SK-N-SH (cell line): ENCODE measurements at regions not wholly inside any gene's neighbourhood (a gene's known extent, or its start where the extent isn't known, plus 50 kb on each side); places are given as distances from the start of the nearest gene placed in this dataset.

Source experiments
- CTCF ChIA-PET: fragments of 300-600, 350-600 bp; formaldehyde crosslinking; extraction: SDS; loops from one replicate; lab custom pipeline; 2021; lab: Yijun Ruan, JAX
- POLR2A ChIA-PET: fragments of 350-600 bp; sonication (Branson Sonifier 250); formaldehyde crosslinking; extraction: SDS; loops from one replicate; lab custom pipeline; 2020; ENCODE audit warnings: antibody characterized with exemption, inconsistent platforms; lab: Yijun Ruan, JAX
- DNase-seq: peaks from one replicate; pipeline ENCODE4 v3.0.0; 2012
- H2AFZ ChIP-seq: fragments of 200-600 bp; sonication (generic); 2 replicates; pipeline ENCODE4 v1.8.1; 2016; ENCODE audit warnings: antibody characterized with exemption, mild to moderate bottlenecking, low read depth
- H3F3A ChIP-seq: fragments of 200-600 bp; sonication (generic); replicated peaks from 2 replicates; pipeline ENCODE3; 2016; ENCODE audit warnings: antibody characterized with exemption, mild to moderate bottlenecking; ENCODE audit not compliant: insufficient read depth
- H3K27ac ChIP-seq, 2 experiments: fragments of 200-500 bp in 1 of 2; fragments of 200-600 bp in 1 of 2; sonication (Bioruptor generic) in 1 of 2; sonication (generic), shearing (Covaris generic) in 1 of 2; 2 replicates each; pipeline versions ENCODE4 v1.5.1 to v1.6.1; 2014 to 2016; ENCODE audit warnings: low read depth in 2 of 2, inconsistent platforms in 1 of 2, low read length in 1 of 2, mild to moderate bottlenecking in 1 of 2, mixed read lengths in 1 of 2
- H3K27me3 ChIP-seq: fragments of 200-600 bp; sonication (generic), shearing (Covaris generic); 2 replicates; pipeline ENCODE4 v1.6.1; 2016; ENCODE audit warnings: mixed run types; ENCODE audit not compliant: insufficient read depth
- H3K36me3 ChIP-seq, 2 experiments: fragments of 200-500 bp in 1 of 2; fragments of 200-600 bp in 1 of 2; sonication (Bioruptor generic) in 1 of 2; sonication (generic) in 1 of 2; replicated peaks in 1 of 2; 2 replicates each; pipeline versions ENCODE3 to v1.5.1; 2014 to 2016; ENCODE audit warnings: low read length in 1 of 2, mild to moderate bottlenecking in 1 of 2; ENCODE audit not compliant: insufficient read depth in 2 of 2, control insufficient read depth in 1 of 2
- H3K4me1 ChIP-seq, 2 experiments: fragments of 200-500 bp in 1 of 2; fragments of 200-600 bp in 1 of 2; sonication (Bioruptor generic) in 1 of 2; sonication (generic), shearing (Covaris generic) in 1 of 2; 2 replicates each; pipeline versions ENCODE4 v1.5.1 to v1.6.1; 2014 to 2016; ENCODE audit warnings: low read depth in 1 of 2, low read length in 1 of 2, mixed run types in 1 of 2; ENCODE audit not compliant: insufficient read depth in 2 of 2, control insufficient read depth in 1 of 2
- H3K4me2 ChIP-seq: fragments of 200-600 bp; sonication (generic), shearing (Covaris generic); 2 replicates; pipeline ENCODE4 v1.6.1; 2017; ENCODE audit warnings: mixed run types
- H3K4me3 ChIP-seq, 2 experiments: fragments of 200-500 bp in 1 of 2; fragments of 200-600 bp in 1 of 2; sonication (Bioruptor generic) in 1 of 2; sonication (generic), shearing (Covaris generic) in 1 of 2; 2 replicates each; pipeline versions ENCODE4 v1.5.1 to v1.8.1; 2014 to 2016; ENCODE audit warnings: low read depth in 2 of 2, inconsistent platforms in 1 of 2, low read length in 1 of 2, mild to moderate bottlenecking in 1 of 2, mixed read lengths in 1 of 2, moderate library complexity in 1 of 2
- H3K79me2 ChIP-seq: fragments of 200-600 bp; sonication (generic); 2 replicates; pipeline ENCODE4 v1.8.1; 2017; ENCODE audit warnings: mild to moderate bottlenecking; ENCODE audit not compliant: insufficient read depth
- H3K9ac ChIP-seq: fragments of 200-600 bp; sonication (generic); 2 replicates; pipeline ENCODE4 v1.6.1; 2017; ENCODE audit warnings: mixed run types
- H3K9me2 ChIP-seq: fragments of 200-600 bp; sonication (generic); 2 replicates; pipeline ENCODE4 v1.6.1; 2017; ENCODE audit warnings: mixed run types
- H3K9me3 ChIP-seq: fragments of 200-600 bp; sonication (generic); 2 replicates; pipeline ENCODE4 v1.6.1; 2017; ENCODE audit warnings: mixed run types, mild to moderate bottlenecking, moderate library complexity
- H4K20me1 ChIP-seq: fragments of 200-600 bp; sonication (generic); 2 replicates; pipeline ENCODE4 v1.6.1; 2017; ENCODE audit warnings: mild to moderate bottlenecking, mixed run types; ENCODE audit not compliant: insufficient read depth
- CHD2 ChIP-seq: fragments of 150-350 bp; IDR thresholded peaks from 2 replicates; pipeline ENCODE4 v1.6.1; 2018; ENCODE audit warnings: low read length; ENCODE audit not compliant: partially characterized antibody
- ELF1 ChIP-seq: IDR thresholded peaks from 2 replicates; pipeline ENCODE4 v1.4.0; 2012
- FOSL2 ChIP-seq: IDR thresholded peaks from 2 replicates; pipeline ENCODE4 v1.4.0; 2012; ENCODE audit warnings: low read depth, mild to moderate bottlenecking, moderate library complexity, borderline replicate concordance
- GABPA ChIP-seq: IDR thresholded peaks from 2 replicates; pipeline ENCODE4 v1.4.0; 2012; ENCODE audit warnings: low read depth, mild to moderate bottlenecking
- MEF2A ChIP-seq: IDR thresholded peaks from 2 replicates; pipeline ENCODE4 v1.4.0; 2012; ENCODE audit warnings: low read depth, borderline replicate concordance
- MXI1 ChIP-seq: IDR thresholded peaks from 2 replicates; pipeline ENCODE4 v1.6.1; 2012; ENCODE audit warnings: mild to moderate bottlenecking, low read depth, low read length, improper control_type of control experiment
- POLR2AphosphoS5 ChIP-seq: IDR thresholded peaks from 2 replicates; pipeline ENCODE4 v1.6.1; 2012; ENCODE audit warnings: low read depth, low read length
- RAD21 ChIP-seq: IDR thresholded peaks from 2 replicates; pipeline ENCODE4 v1.6.1; 2012; ENCODE audit warnings: mild to moderate bottlenecking, low read length
- RCOR1 ChIP-seq: fragments of 150-350 bp; IDR thresholded peaks from 2 replicates; pipeline ENCODE4 v1.6.1; 2017; ENCODE audit warnings: antibody characterized with exemption, low read length
- RFX5 ChIP-seq: IDR thresholded peaks from 2 replicates; pipeline ENCODE4 v1.6.1; 2012; ENCODE audit warnings: mild to moderate bottlenecking, improper control_type of control experiment, low read length
- SIN3A ChIP-seq: IDR thresholded peaks from 2 replicates; pipeline ENCODE4 v1.6.1; 2012; ENCODE audit warnings: low read depth, mild to moderate bottlenecking, low read length, moderate library complexity, borderline replicate concordance
- YY1 ChIP-seq: IDR thresholded peaks from 2 replicates; pipeline ENCODE4 v1.4.0; 2012; ENCODE audit warnings: low read depth, mild to moderate bottlenecking
- WGBS: methylation state at CpG from one replicate; pipeline ENCODE4 v1.1.6; 2017; ENCODE audit warnings: low lambda C conversion rate; 5-methylcytosine and 5-hydroxymethylcytosine counted together
- TF ChIP-seq, protein P1 (sequence below): fragments of 150-350 bp; IDR thresholded peaks from 2 replicates; pipeline ENCODE4 v1.6.1; 2016; ENCODE audit warnings: mild to moderate bottlenecking, low read depth, low read length
- TF ChIP-seq, protein P2 (sequence below): fragments of 200-600 bp; sonication (generic); IDR thresholded peaks from 2 replicates; pipeline ENCODE4 v1.6.1; 2017; ENCODE audit warnings: antibody characterized with exemption, mild to moderate bottlenecking, moderate library complexity
- TF ChIP-seq, protein P3 (sequence below): IDR thresholded peaks from 2 replicates; pipeline ENCODE4 v1.4.0; 2012; ENCODE audit warnings: low read depth
- TF ChIP-seq, protein P4 (sequence below): fragments of 150-350 bp; IDR thresholded peaks from 2 replicates; pipeline ENCODE4 v1.6.1; 2017; ENCODE audit warnings: antibody characterized with exemption, low read length, low read depth, borderline replicate concordance
- TF ChIP-seq, protein P5 (sequence below): IDR thresholded peaks from 2 replicates; pipeline ENCODE4; 2012

DNA sequence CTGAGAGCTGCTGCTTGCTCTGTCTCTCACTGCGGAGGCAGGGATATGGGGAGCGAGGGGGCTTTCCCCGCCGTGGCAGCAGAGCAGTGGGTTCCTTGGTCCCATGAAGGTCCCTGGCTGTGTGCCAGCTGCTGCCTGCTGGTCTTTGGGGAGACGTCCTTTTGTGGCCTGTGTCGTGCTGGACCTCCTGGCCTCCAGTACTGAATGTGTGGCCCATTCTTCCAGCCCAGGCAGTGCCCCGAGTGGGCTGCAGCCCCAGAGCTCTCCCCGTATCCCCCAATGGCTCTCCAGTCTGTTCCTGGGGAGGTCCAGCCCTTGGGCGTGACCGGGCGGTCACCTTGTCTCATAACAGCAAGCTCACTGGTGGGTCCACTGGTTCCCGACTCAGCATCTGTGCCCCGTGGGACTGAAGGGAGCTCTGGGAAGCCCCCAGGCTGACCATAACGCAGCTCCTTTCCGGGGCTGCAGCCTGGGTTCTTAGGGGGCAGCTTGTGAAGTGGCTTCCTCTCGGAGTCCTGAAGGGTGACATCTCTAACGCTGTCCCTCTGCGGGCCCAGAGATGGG is 115.6 kb downstream of the SMIM20 start:
- Histone ChIP-seq H2AFZ (no peak overlapping the region), H3K27ac (no peak overlapping the region), H3K9ac (no peak overlapping the region), H3K4me3 (no peak overlapping the region), H3K36me3 (no peaks in the 10 kb centered on the region), H3K9me3 (no peaks in the 10 kb centered on the region), H3K79me2 (no peaks in the 10 kb centered on the region), H3F3A (no peaks in the 10 kb centered on the region), H3K9me2 (no peaks in the 10 kb centered on the region), H3K4me2 (no peak overlapping the region), H4K20me1 (no peaks in the 10 kb centered on the region), H3K27me3 (no peaks in the 10 kb centered on the region), H3K4me1 (peaks cover 0 to 6% of the 10 kb centered on the region in 2 experiments; a peak in 1 of 4 replicates)
- no peak for DNase-seq
- 86% methylated on average over 11 of the region's 18 CpGs for WGBS
- POLR2A ChIA-PET: interaction anchor here (0.6 to 1.1 kb wide), 2 partner anchors 279 to 377 kb away, joined by 3 read pairs; no protein-coding TSS in a partner anchor
- CTCF ChIA-PET: interaction anchor here (0.7 to 2.4 kb wide), 18 partner anchors 10 to 389 kb away, joined by 3 to 13 read pairs (median 6); no protein-coding TSS in a partner anchor
- TF ChIP-seq YY1: no peak
- no peak for TF ChIP-seq MXI1
- no peak for TF ChIP-seq RCOR1
- TF ChIP-seq, protein P1, sequence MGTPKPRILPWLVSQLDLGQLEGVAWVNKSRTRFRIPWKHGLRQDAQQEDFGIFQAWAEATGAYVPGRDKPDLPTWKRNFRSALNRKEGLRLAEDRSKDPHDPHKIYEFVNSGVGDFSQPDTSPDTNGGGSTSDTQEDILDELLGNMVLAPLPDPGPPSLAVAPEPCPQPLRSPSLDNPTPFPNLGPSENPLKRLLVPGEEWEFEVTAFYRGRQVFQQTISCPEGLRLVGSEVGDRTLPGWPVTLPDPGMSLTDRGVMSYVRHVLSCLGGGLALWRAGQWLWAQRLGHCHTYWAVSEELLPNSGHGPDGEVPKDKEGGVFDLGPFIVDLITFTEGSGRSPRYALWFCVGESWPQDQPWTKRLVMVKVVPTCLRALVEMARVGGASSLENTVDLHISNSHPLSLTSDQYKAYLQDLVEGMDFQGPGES: no peak
- TF ChIP-seq, protein P2, sequence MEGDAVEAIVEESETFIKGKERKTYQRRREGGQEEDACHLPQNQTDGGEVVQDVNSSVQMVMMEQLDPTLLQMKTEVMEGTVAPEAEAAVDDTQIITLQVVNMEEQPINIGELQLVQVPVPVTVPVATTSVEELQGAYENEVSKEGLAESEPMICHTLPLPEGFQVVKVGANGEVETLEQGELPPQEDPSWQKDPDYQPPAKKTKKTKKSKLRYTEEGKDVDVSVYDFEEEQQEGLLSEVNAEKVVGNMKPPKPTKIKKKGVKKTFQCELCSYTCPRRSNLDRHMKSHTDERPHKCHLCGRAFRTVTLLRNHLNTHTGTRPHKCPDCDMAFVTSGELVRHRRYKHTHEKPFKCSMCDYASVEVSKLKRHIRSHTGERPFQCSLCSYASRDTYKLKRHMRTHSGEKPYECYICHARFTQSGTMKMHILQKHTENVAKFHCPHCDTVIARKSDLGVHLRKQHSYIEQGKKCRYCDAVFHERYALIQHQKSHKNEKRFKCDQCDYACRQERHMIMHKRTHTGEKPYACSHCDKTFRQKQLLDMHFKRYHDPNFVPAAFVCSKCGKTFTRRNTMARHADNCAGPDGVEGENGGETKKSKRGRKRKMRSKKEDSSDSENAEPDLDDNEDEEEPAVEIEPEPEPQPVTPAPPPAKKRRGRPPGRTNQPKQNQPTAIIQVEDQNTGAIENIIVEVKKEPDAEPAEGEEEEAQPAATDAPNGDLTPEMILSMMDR: no peak
- TF ChIP-seq RAD21: no peak
- TF ChIP-seq RFX5: no peak
- TF ChIP-seq POLR2AphosphoS5: no peak
- TF ChIP-seq FOSL2: no peak
- no peak for TF ChIP-seq SIN3A
- no peak for TF ChIP-seq ELF1
- TF ChIP-seq, protein P3, sequence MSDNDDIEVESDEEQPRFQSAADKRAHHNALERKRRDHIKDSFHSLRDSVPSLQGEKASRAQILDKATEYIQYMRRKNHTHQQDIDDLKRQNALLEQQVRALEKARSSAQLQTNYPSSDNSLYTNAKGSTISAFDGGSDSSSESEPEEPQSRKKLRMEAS: no peak
- no peak for TF ChIP-seq CHD2
- TF ChIP-seq GABPA: no peak
- TF ChIP-seq, protein P4, sequence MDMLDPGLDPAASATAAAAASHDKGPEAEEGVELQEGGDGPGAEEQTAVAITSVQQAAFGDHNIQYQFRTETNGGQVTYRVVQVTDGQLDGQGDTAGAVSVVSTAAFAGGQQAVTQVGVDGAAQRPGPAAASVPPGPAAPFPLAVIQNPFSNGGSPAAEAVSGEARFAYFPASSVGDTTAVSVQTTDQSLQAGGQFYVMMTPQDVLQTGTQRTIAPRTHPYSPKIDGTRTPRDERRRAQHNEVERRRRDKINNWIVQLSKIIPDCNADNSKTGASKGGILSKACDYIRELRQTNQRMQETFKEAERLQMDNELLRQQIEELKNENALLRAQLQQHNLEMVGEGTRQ: no peak
- TF ChIP-seq MEF2A: no peak
- TF ChIP-seq, protein P5, sequence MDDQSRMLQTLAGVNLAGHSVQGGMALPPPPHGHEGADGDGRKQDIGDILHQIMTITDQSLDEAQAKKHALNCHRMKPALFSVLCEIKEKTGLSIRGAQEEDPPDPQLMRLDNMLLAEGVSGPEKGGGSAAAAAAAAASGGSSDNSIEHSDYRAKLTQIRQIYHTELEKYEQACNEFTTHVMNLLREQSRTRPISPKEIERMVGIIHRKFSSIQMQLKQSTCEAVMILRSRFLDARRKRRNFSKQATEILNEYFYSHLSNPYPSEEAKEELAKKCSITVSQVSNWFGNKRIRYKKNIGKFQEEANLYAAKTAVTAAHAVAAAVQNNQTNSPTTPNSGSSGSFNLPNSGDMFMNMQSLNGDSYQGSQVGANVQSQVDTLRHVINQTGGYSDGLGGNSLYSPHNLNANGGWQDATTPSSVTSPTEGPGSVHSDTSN: no peak
